Activated CD4-positive, alpha-beta T cell treated with anti-CD3 and anti-CD28 coated beads, Interleukin-2, Interleukin-4, amounts not matched to agents 100 ng/mL and 50 ng/mL, durations not matched to agents 16 hours and 8 hours (primary cell): ENCODE measurements at regions not wholly inside any gene's neighbourhood (a gene's known extent, or its start where the extent isn't known, plus 50 kb on each side); places are given as distances from the start of the nearest gene placed in this dataset.
"Not testable (repeated sequence)": the region's sequence is repeated elsewhere in the genome, so short reads cannot be mapped to it uniquely, and the experiment has no call there.

Source experiments
- DNase-seq: peaks from one replicate; pipeline ENCODE4 v3.0.0-alpha.2; 2020; ENCODE audit warnings: low spot score

GRCh38 chrX:35406386-35406785, 391.8 kb upstream of the MAGEB16 start:
- DNase-seq = no peak

GRCh38 chrX:35416782-35417181, 381.4 kb upstream of the MAGEB16 start:
- no peak for DNase-seq

- no peak for DNase-seq
Observed at GRCh38 chrX:35432056-35432455, 366.1 kb upstream of the MAGEB16 start.

- no peak for DNase-seq
Observed at GRCh38 chrX:35439034-35439660, 359.0 kb upstream of the MAGEB16 start.

- no peak for DNase-seq
Observed at GRCh38 chrX:35439692-35440091, 358.4 kb upstream of the MAGEB16 start.

- no peak for DNase-seq
Observed at GRCh38 chrX:35442421-35442820, 355.7 kb upstream of the MAGEB16 start.

GRCh38 chrX:35443091-35443582, 355.0 kb upstream of the MAGEB16 start:
- not testable (repeated sequence) for DNase-seq

- DNase-seq = no peak
Observed at GRCh38 chrX:35444671-35445355, 353.3 kb upstream of the MAGEB16 start.

GRCh38 chrX:35445912-35446311, 352.2 kb upstream of the MAGEB16 start:
- no peak for DNase-seq

GRCh38 chrX:35456891-35457290, 341.3 kb upstream of the MAGEB16 start:
- DNase-seq = no peak

- DNase-seq = no peak
Observed at GRCh38 chrX:35458142-35458541, 340.0 kb upstream of the MAGEB16 start.

GRCh38 chrX:35461164-35461563, 337.0 kb upstream of the MAGEB16 start:
- DNase-seq = no peak

- not testable (repeated sequence) for DNase-seq
Observed at GRCh38 chrX:35496671-35497070, 301.5 kb upstream of the MAGEB16 start.

- not testable (repeated sequence) for DNase-seq
Observed at GRCh38 chrX:35497453-35497852, 300.7 kb upstream of the MAGEB16 start.

GRCh38 chrX:35499071-35499862, 298.9 kb upstream of the MAGEB16 start:
- no peak for DNase-seq

- DNase-seq = no peak
Observed at GRCh38 chrX:35507701-35508100, 290.4 kb upstream of the MAGEB16 start.

GRCh38 chrX:35548003-35548402, 250.1 kb upstream of the MAGEB16 start:
- not testable (repeated sequence) for DNase-seq

- DNase-seq = no peak
Observed at GRCh38 chrX:35557916-35558315, 240.2 kb upstream of the MAGEB16 start.

GRCh38 chrX:35561985-35562384, 236.2 kb upstream of the MAGEB16 start:
- no peak for DNase-seq

GRCh38 chrX:35562395-35562794, 235.7 kb upstream of the MAGEB16 start:
- no peak for DNase-seq

GRCh38 chrX:35590210-35590609, 207.9 kb upstream of the MAGEB16 start:
- DNase-seq = no peak

- not testable (repeated sequence) for DNase-seq
Observed at GRCh38 chrX:35611562-35611961, 186.6 kb upstream of the MAGEB16 start.

GRCh38 chrX:35617836-35618235, 180.3 kb upstream of the MAGEB16 start:
- DNase-seq = no peak
